ENCODE measurements at regions not wholly inside any gene's neighbourhood (a gene's known extent, or its start where the extent isn't known, plus 50 kb on each side); places are given as distances from the start of the nearest gene placed in this dataset.

DNA sequence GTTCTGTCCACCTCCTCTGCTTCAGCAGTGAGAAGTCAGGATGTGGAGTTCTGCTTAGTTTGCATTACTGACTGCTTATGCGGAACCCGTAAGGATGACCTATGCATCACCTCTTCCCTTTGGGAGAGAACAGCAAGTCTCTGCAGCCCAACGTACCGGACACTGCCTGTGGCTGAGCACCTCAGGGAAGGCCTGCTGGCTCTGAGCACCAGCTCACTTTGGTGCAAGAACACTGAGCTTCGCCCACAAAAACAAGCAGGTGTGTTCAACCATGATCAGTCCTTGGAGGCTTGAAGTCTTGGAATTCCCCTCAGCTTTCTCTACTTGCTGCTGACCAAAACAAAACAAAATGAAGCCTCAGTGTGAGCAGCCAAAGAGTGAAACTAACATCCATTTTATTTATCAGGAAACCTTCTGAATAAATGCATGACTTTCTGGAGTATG lies 52.7 kb upstream of the NCK2 start:
- TF ChIP-seq, protein P1, sequence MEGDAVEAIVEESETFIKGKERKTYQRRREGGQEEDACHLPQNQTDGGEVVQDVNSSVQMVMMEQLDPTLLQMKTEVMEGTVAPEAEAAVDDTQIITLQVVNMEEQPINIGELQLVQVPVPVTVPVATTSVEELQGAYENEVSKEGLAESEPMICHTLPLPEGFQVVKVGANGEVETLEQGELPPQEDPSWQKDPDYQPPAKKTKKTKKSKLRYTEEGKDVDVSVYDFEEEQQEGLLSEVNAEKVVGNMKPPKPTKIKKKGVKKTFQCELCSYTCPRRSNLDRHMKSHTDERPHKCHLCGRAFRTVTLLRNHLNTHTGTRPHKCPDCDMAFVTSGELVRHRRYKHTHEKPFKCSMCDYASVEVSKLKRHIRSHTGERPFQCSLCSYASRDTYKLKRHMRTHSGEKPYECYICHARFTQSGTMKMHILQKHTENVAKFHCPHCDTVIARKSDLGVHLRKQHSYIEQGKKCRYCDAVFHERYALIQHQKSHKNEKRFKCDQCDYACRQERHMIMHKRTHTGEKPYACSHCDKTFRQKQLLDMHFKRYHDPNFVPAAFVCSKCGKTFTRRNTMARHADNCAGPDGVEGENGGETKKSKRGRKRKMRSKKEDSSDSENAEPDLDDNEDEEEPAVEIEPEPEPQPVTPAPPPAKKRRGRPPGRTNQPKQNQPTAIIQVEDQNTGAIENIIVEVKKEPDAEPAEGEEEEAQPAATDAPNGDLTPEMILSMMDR (IDR thresholded peaks at IDR 0.05), result no peak
- H3K27ac ChIP-seq, result no peak overlapping the region
- H3K4me1 ChIP-seq, result no peaks in the 10 kb centered on the region
- H3K9me3 ChIP-seq, result no peaks in the 10 kb centered on the region
- H3K4me3 ChIP-seq, result no peak overlapping the region
- WGBS, 3 donors, result 61 to 74% (median 67%) methylated on average over 5 of the region's 5 CpGs
- DNase-seq, result no peak
- intact Hi-C loops (cut with DNase I), result no loop called here
- H3K36me3 ChIP-seq (ENCODE audit: insufficient read depth in 1 of 2, low read depth in 1 of 2), result no peaks in the 10 kb centered on the region
- H3K27me3 ChIP-seq (ENCODE audit: insufficient read depth in 3 of 3, low read length in 2 of 3), result no peaks in the 10 kb centered on the region
- no peak for ATAC-seq

DNA sequence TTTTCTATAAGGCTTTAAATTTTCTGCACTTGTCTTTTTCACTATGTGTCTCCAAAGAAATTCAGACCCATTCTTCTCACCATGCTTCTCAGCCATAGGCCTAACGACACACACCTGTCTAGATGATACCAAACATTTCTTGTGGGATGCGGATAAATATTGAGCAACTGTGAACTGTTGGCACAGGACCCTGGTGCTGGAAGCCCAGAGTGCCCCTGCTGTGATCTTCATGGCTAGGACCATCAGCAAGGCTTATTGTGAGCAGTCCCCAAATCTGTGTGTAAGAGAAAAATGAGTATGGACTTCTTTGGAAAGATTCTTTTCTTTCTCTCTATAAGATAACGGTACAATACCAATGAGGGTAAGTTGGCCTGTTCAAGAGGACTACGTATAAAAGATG lies 54.1 kb upstream of the NCK2 start:
- Histone ChIP-seq H3K36me3 (ENCODE audit: insufficient read depth in 1 of 2, low read depth in 1 of 2) (no peaks in the 10 kb centered on the region), H3K4me1 (no peaks in the 10 kb centered on the region), H3K27me3 (ENCODE audit: insufficient read depth in 3 of 3, low read length in 2 of 3) (no peaks in the 10 kb centered on the region), H3K27ac (no peak overlapping the region), H3K9me3 (no peaks in the 10 kb centered on the region), H3K4me3 (no peak overlapping the region)
- no peak for ATAC-seq
- 70 to 82% (median 76%) methylated on average over 4 of the region's 4 CpGs for WGBS, 3 donors
- intact Hi-C loops (cut with DNase I), result no loop called here
- no peak for DNase-seq
- TF ChIP-seq, protein P1 (IDR thresholded peaks at IDR 0.05), result no peak

DNA sequence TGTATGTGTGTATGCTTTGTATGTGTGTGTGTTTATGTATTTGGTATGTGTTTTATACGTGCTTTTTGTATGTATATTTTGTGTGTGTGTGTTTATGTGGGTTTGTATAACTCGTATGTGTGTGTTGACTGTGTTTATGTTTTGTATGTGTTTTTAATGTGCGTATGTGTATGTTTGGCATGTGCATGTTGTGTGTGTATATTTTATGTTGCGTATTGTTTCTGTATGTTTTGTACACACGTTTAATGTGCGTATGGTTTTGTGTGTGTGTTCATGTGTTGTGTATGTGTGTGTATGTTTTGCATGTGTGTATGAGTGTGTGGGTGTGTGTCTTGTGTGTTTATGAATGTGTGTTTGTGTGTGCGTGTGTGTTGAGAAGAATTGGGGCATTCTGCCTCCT lies 55.2 kb upstream of the NCK2 start:
- intact Hi-C loops (cut with DNase I), result loop anchor here in 1 of 2 donors (10.0 kb wide), 1 partner anchor 95 kb away; no protein-coding TSS in a partner anchor
- no peaks in the 10 kb centered on the region for H3K4me1 ChIP-seq
- ATAC-seq (no peak), DNase-seq (no peak)
- TF ChIP-seq, protein P1 (IDR thresholded peaks at IDR 0.05), result no peak
- H3K9me3 ChIP-seq, result no peaks in the 10 kb centered on the region
- H3K36me3 ChIP-seq (ENCODE audit: insufficient read depth in 1 of 2, low read depth in 1 of 2), result no peaks in the 10 kb centered on the region
- 91 to 96% (median 94%) methylated on average over 7 of the region's 7 CpGs for WGBS, 3 donors
- H3K27ac ChIP-seq, result no peak overlapping the region
- no peak overlapping the region for H3K4me3 ChIP-seq
- H3K27me3 ChIP-seq (ENCODE audit: insufficient read depth in 3 of 3, low read length in 2 of 3), result no peaks in the 10 kb centered on the region

DNA sequence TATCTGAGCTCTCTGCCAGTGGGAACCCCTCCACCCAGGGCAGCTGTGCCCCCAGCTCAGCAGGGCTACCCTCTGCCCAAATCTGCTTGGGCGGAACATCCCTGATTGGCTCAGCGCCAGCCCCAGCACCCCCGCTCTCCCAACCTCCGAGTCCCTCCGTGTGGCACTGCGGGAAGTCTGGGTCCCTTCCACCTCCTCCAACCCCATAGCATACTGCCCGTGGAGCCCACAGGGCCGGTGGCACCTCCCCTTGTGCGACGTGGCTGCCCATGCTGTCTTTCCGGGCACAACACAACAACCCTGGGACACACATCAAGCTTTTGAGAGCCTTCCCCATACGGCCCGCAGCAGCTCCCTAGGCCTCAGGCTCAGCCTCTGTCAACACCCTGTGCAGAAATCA lies 55.8 kb upstream of the NCK2 start:
- no peak overlapping the region for H3K27ac ChIP-seq
- no peaks in the 10 kb centered on the region for H3K9me3 ChIP-seq
- no peak overlapping the region for H3K4me3 ChIP-seq
- 83 to 91% (median 87%) methylated on average over 13 of the region's 13 CpGs for WGBS, 3 donors
- intact Hi-C loops (cut with DNase I), result loop anchor here in 1 of 2 donors (10.0 kb wide), 1 partner anchor 94 kb away; no protein-coding TSS in a partner anchor
- no peaks in the 10 kb centered on the region for H3K4me1 ChIP-seq
- no peaks in the 10 kb centered on the region for H3K36me3 ChIP-seq (ENCODE audit: insufficient read depth in 1 of 2, low read depth in 1 of 2)
- ATAC-seq, result no peak
- TF ChIP-seq, protein P1 (IDR thresholded peaks at IDR 0.05), result no peak
- no peaks in the 10 kb centered on the region for H3K27me3 ChIP-seq (ENCODE audit: insufficient read depth in 3 of 3, low read length in 2 of 3)
- no peak for DNase-seq

DNA sequence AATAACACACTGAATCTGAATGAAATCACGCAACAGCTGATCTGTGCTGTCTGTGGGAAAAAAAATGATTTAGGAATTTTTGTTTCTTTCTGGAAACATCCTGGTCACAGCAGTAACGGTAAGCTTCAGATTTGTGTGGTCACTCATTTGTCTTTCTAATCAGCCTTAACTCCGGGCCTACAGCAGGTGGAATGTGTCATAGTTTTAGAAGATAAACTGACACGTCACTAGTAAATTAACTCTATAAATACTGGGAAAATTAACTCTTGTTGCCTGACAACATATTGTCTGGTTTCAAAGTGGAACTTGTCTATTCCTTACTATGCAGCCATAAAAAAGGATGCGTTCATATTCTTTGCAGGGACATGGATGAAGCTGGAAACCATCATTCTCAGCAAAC lies 58.1 kb upstream of the NCK2 start:
- TF ChIP-seq, protein P1 (IDR thresholded peaks at IDR 0.05), result no peak
- Histone ChIP-seq H3K9me3 (no peaks in the 10 kb centered on the region), H3K27me3 (ENCODE audit: insufficient read depth in 3 of 3, low read length in 2 of 3) (no peaks in the 10 kb centered on the region), H3K4me1 (no peaks in the 10 kb centered on the region), H3K27ac (no peak overlapping the region), H3K4me3 (no peak overlapping the region), H3K36me3 (ENCODE audit: insufficient read depth in 1 of 2, low read depth in 1 of 2) (no peaks in the 10 kb centered on the region)
- ATAC-seq (no peak), DNase-seq (no peak)
- 57 to 70% (median 57%) methylated on average over 5 of the region's 5 CpGs for WGBS, 3 donors
- intact Hi-C loops (cut with DNase I), result loop anchor here in 1 of 2 donors (10.0 kb wide), 1 partner anchor 92 kb away; no protein-coding TSS in a partner anchor
